Duodenal mucosa (tissue), 2 donors: ENCODE measurements at regions not wholly inside any gene's neighbourhood (a gene's known extent, or its start where the extent isn't known, plus 50 kb on each side); places are given as distances from the start of the nearest gene placed in this dataset.
"Not testable (repeated sequence)": the region's sequence is repeated elsewhere in the genome, so short reads cannot be mapped to it uniquely, and the experiment has no call there.

ENCODE experiments used
- H3K27ac ChIP-seq: one replicate; pipeline ENCODE4 v1.7.0; 2013; ENCODE audit warnings: low read depth, low read length
- H3K27me3 ChIP-seq, 2 donors: one replicate each; pipeline ENCODE4 v1.7.0; 2013; ENCODE audit warnings: low read length in 2 of 2, control low read depth in 1 of 2; ENCODE audit not compliant: insufficient read depth in 2 of 2, control insufficient read depth in 1 of 2
- H3K36me3 ChIP-seq, 2 donors: one replicate each; pipeline ENCODE4 v1.7.0; 2013; ENCODE audit warnings: low read length in 2 of 2, control low read depth in 1 of 2; ENCODE audit not compliant: insufficient read depth in 2 of 2, control insufficient read depth in 1 of 2
- H3K4me1 ChIP-seq, 2 donors: one replicate each; pipeline ENCODE4 v1.7.0; 2013; ENCODE audit warnings: low read length in 2 of 2, control low read depth in 1 of 2; ENCODE audit not compliant: insufficient read depth in 2 of 2, control insufficient read depth in 1 of 2
- H3K4me3 ChIP-seq, 2 donors: one replicate each; pipeline ENCODE4 v1.7.0; 2013; ENCODE audit warnings: low read length in 2 of 2, low read depth in 1 of 2
- H3K9ac ChIP-seq, 2 donors: one replicate each; pipeline ENCODE4 v1.7.0; 2013; ENCODE audit warnings: low read length in 2 of 2, low read depth in 1 of 2
- H3K9me3 ChIP-seq, 2 donors: one replicate each; pipeline ENCODE4 v1.7.0; 2013; ENCODE audit warnings: low read length in 2 of 2, control low read depth in 1 of 2; ENCODE audit not compliant: control insufficient read depth in 1 of 2

DNA sequence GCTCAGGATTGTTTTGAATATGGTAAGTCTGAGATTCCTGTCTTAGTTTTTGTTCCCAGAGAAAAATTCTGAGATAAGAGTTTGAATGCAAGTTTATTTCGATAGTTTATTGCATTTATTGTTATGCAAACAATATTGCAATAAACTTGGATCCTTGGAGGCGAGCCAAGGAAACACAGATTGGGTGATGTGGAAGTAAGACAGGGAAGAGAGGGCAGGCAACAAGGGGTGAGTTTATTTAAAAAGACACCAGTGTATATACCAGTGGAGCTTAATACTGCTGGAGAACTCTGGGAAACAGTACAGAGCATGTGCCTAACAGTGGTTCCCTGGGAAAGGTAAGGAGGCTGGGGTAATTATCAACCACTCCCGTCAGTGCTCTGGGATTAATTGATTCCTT, 87.5 kb upstream of the NEDD4L start:
- Histone ChIP-seq H3K9ac (no peak overlapping the region), H3K36me3 (no peaks in the 10 kb centered on the region), H3K9me3 (no peaks in the 10 kb centered on the region), H3K4me3 (no peak overlapping the region), H3K4me1 (peaks cover 27 to 36% of the 10 kb centered on the region in 2 donors), H3K27ac (no peak overlapping the region), H3K27me3 (no peaks in the 10 kb centered on the region)

DNA sequence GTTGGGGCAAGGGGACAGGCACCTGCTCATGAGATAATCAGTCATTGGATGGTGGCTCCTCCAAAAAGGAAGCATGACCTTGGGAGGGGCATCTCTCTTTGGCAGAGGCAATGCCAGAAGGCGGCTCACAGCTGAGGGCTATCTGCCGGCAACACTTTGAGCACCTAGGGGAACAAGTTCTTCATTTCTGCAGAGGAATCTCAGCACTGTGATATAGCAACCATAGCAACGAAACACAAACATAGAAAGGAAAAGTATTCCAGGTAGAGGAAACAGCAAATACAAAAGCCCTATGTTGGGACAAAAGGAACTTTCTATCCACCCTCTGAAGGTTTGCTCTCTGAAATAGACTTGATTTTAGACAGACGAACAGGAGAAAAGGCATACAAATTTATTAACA, 89.1 kb upstream of the NEDD4L start:
- H3K9ac ChIP-seq, result no peak overlapping the region
- no peaks in the 10 kb centered on the region for H3K36me3 ChIP-seq
- no peak overlapping the region for H3K4me3 ChIP-seq
- H3K4me1 ChIP-seq, result peaks cover 27 to 36% of the 10 kb centered on the region in 2 donors
- no peaks in the 10 kb centered on the region for H3K27me3 ChIP-seq
- no peaks in the 10 kb centered on the region for H3K9me3 ChIP-seq
- no peak overlapping the region for H3K27ac ChIP-seq

DNA sequence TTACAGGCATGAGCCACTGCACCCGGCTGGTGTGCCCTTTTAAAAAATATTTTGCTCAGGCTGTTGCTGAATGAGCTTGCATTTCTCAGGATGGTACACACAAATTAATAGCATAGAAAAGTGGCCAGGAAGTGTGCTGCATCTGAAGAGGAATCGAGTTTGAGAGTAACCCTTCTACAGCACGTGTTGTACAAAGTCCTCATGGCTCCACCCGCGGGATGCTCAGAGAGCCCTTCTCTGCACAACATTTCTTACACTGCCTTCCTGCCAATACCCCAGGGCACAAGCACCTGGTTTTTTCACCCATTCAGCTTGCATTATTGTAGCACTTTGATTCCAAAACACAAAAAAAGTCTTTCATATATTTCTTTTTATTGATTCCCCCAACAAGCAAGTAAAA, 90.1 kb upstream of the NEDD4L start:
- H3K9ac ChIP-seq, result no peak overlapping the region
- no peaks in the 10 kb centered on the region for H3K9me3 ChIP-seq
- H3K36me3 ChIP-seq, result no peaks in the 10 kb centered on the region
- no peaks in the 10 kb centered on the region for H3K27me3 ChIP-seq
- no peak overlapping the region for H3K27ac ChIP-seq
- H3K4me3 ChIP-seq, result no peak overlapping the region
- H3K4me1 ChIP-seq, result peaks cover 24 to 36% of the 10 kb centered on the region in 2 donors

DNA sequence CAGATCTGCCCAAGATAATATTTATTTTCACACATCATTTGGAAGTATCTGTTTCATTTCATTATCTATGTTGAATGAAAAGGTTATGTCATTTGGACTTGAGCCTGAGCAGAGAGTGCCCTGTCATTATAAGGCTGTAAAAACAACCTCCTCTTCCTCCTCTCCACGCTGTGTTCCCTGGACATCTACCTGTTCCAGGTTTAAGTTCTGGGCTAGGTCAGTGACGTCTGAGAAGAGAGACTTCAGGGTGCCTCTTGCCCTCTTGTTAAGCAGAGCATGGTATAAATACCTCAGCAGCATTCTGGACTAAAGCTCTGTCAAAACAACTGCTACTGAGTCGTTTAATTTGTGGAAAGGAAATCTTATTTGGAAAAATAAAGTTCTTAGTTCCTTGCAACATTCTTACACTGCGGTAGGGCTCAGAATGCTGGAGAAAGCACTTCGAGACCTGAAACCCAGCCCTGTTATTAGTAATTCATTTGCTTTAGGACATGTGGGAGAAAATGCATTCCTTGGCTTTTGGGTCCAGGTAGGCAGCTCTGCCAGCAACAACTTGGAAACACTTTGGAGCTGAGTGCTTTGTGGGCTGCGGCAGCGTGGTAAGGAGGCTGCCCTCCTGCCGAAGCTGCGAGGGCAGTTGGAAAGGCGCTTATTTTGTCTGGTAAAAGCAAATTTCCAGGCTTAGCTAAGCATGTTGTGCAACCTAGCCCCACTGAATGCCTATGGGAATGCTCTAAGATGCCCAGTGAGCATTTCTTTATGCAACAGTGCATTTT, 91.8 kb upstream of the NEDD4L start:
- no peaks in the 10 kb centered on the region for H3K36me3 ChIP-seq
- no peak overlapping the region for H3K9ac ChIP-seq
- H3K27ac ChIP-seq, result no peak overlapping the region
- peaks cover 24 to 35% of the 10 kb centered on the region in 2 donors for H3K4me1 ChIP-seq
- H3K9me3 ChIP-seq, result no peaks in the 10 kb centered on the region
- H3K4me3 ChIP-seq, result no peak overlapping the region
- no peaks in the 10 kb centered on the region for H3K27me3 ChIP-seq

DNA sequence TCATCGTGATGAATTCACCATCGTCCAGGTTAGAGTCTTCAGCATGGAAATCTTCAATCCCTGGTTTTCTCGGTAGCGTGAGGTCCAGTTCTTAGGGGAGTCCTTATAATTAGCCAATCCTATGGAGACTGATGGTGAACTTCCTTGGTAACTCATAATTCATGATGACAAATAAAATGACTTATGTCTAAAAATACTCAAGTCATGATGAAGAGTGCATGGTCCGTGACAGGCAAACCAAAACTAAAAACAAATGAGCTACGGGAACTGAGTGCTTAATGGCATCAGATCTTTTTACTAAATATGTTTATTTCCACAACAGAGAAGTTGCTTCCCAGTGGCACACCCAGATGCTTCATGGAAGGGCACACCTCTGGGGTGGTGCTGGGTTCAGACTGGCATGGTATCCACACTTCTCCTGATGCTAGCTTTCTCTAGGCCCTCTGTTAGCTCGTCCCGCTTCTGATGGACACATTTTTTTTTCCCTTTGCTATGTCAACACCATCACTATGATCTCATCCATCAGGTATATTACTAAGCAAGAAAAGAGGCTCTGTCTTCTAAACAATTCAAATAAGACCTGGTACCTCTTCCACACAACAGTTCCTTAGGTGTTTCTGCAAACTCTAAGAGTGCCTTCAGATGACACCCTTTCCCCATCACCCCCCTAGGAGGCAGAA, 92.8 kb upstream of the NEDD4L start:
- no peaks in the 10 kb centered on the region for H3K9me3 ChIP-seq
- H3K4me3 ChIP-seq, result no peak overlapping the region
- no peak overlapping the region for H3K9ac ChIP-seq
- H3K36me3 ChIP-seq, result no peaks in the 10 kb centered on the region
- peaks cover 17 to 25% of the 10 kb centered on the region in 2 donors for H3K4me1 ChIP-seq
- no peaks in the 10 kb centered on the region for H3K27me3 ChIP-seq
- H3K27ac ChIP-seq, result no peak overlapping the region

DNA sequence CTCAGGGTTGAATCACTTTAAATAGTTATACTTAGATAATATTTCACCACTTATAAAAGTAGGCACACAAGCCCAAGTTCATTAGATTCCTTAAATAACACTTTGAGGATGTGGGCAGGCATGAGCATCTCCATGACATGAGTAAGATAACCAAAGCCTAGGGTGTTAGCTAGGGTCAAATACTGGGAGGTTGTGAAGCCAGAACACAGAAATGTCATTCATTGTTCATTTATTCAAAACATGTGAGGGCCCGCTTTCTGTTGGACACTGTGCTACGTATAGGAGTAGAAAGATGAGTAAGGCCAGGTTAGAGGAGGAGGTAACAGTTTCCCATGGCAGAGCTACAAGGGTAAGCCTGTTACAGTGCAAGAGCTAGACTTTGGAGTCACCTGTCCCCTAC, 93.5 kb upstream of the NEDD4L start:
- Histone ChIP-seq H3K27ac (no peak overlapping the region), H3K9me3 (no peaks in the 10 kb centered on the region), H3K36me3 (no peaks in the 10 kb centered on the region), H3K4me1 (peaks cover 17 to 19% of the 10 kb centered on the region in 2 donors), H3K27me3 (no peaks in the 10 kb centered on the region), H3K9ac (no peak overlapping the region), H3K4me3 (no peak overlapping the region)

DNA sequence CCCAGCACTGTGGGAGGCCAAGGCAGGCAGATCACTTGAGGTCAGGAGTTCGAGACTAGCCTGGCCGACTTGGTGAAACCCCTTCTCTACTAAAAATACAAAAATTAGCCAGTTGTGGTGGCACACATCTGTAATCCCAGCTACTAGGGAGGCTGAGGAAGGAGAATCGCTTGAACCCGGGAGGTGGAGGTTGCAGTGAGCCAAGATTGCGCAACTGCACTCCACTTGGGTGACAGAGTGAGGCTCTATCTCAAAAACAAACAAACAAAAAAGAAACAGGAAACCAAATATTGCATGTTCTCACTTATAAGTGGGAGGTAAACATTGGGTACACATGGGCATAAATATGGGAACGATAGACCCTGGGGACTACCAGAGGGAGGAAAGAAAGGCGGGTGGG, 94.7 kb upstream of the NEDD4L start:
- not testable (repeated sequence) for H3K4me3 ChIP-seq, H3K4me1 ChIP-seq, H3K9ac ChIP-seq, H3K27ac ChIP-seq, H3K27me3 ChIP-seq, H3K36me3 ChIP-seq, H3K9me3 ChIP-seq

DNA sequence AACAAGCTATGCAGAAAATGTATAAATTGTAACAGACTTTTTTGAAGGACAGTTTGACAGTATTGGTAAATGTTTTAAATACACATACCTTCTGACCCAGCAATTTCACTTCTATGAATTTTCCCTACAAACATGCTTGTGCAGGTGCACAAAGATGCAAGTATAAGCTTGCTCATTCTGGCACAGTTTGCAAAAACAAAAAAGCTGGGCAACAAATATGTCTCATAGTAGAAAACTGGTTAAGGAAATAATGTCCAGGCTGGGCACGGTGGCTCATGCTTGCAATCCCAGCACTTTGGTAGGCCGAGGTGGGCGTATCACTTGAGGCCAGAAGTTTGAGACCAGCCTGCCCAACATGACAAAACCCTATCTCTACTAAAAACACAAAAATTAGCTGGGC, 96.9 kb upstream of the NEDD4L start:
- Histone ChIP-seq H3K4me3 (no peak overlapping the region), H3K4me1 (peaks cover 0 to 3% of the 10 kb centered on the region in 2 donors), H3K27me3 (no peaks in the 10 kb centered on the region), H3K27ac (no peak overlapping the region), H3K36me3 (no peaks in the 10 kb centered on the region), H3K9ac (no peak overlapping the region), H3K9me3 (no peaks in the 10 kb centered on the region)

DNA sequence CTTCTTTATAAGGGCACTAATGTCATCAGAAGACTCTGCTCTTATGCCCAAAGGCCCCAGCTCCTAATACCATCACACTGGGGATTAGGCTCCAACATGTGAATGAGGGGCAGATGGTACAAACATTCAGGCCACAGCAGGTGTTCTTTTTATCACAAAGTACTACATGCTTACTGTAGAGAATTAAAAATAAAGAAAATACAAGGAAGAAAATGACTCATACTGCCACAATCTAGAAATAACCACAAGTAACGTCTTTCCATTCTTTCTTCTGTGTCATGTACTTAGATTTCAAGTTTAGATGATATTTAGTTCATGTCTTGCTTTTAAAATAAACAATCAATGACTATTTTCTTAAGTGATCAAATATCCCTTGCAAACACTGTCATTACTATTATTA, 100.3 kb upstream of the NEDD4L start:
- H3K36me3 ChIP-seq, result no peaks in the 10 kb centered on the region
- no peak overlapping the region for H3K9ac ChIP-seq
- H3K9me3 ChIP-seq, result no peaks in the 10 kb centered on the region
- H3K27me3 ChIP-seq, result no peaks in the 10 kb centered on the region
- no peaks in the 10 kb centered on the region for H3K4me1 ChIP-seq
- H3K4me3 ChIP-seq, result no peak overlapping the region
- H3K27ac ChIP-seq, result no peak overlapping the region

DNA sequence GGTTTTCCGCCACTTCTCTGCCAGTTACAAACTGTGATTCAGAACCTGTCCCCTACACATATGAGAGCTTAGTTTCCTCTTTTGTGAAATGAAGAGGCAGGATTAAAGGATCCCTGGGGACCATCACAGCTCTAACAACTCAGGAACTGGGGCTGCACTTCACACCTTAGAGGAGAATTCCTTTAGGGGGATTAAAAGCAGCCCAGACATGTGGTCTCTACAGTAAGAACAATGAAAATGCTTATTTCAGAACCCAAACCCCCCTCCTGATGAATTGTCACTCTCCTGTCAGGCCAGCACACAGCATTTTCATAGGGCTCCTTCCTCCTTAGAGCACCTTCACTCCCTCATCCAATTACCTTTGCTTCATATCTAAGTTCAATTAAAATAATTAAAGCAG, 101.5 kb upstream of the NEDD4L start:
- no peaks in the 10 kb centered on the region for H3K4me1 ChIP-seq
- no peaks in the 10 kb centered on the region for H3K9me3 ChIP-seq
- no peak overlapping the region for H3K4me3 ChIP-seq
- H3K36me3 ChIP-seq, result no peaks in the 10 kb centered on the region
- H3K9ac ChIP-seq, result no peak overlapping the region
- no peak overlapping the region for H3K27ac ChIP-seq
- H3K27me3 ChIP-seq, result no peaks in the 10 kb centered on the region
